ENCODE measurements at regions not wholly inside any gene's neighbourhood (a gene's known extent, or its start where the extent isn't known, plus 50 kb on each side); places are given as distances from the start of the nearest gene placed in this dataset.

GRCh38 chr1:57517587-57518374, 93.9 kb upstream of the DAB1 start:
- TF ChIP-seq CTCF (conservative IDR thresholded peaks at IDR 0.05; ENCODE audit: low read depth, low read length) (no peak), EZH2 (IDR thresholded peaks at IDR 0.05; ENCODE audit: borderline replicate concordance, low read depth, low read length, poor library complexity, severe bottlenecking) (no peak)
